Neutrophil (primary cell): ENCODE measurements at regions not wholly inside any gene's neighbourhood (a gene's known extent, or its start where the extent isn't known, plus 50 kb on each side); places are given as distances from the start of the nearest gene placed in this dataset.
"Not testable (repeated sequence)": the region's sequence is repeated elsewhere in the genome, so short reads cannot be mapped to it uniquely, and the experiment has no call there.

Source experiments
- H3K27ac ChIP-seq: fragments of 200-600 bp; sonication (generic); 2 replicates; pipeline ENCODE4 v1.5.1; 2016; ENCODE audit warnings: mild to moderate bottlenecking, moderate library complexity
- H3K27me3 ChIP-seq: fragments of 200-600 bp; sonication (generic); 2 replicates; pipeline ENCODE4 v1.6.0; 2016; ENCODE audit warnings: mild to moderate bottlenecking
- H3K36me3 ChIP-seq: fragments of 200-600 bp; sonication (generic); 2 replicates; pipeline ENCODE4 v1.5.1; 2017
- H3K4me1 ChIP-seq, 2 experiments: fragments of 200-600 bp in 1 of 2; sonication (generic) in 1 of 2; 1 replicate in 1 of 2; 2 replicates in 1 of 2; pipeline versions ENCODE4 v1.5.1 to v1.6.1; 2013 to 2016; ENCODE audit warnings: low read depth in 1 of 2, low read length in 1 of 2, mild to moderate bottlenecking in 1 of 2, moderate library complexity in 1 of 2; ENCODE audit not compliant: control insufficient read depth in 1 of 2, insufficient read depth in 1 of 2
- H3K4me3 ChIP-seq, 2 experiments: fragments of 200-600 bp in 1 of 2; sonication (generic) in 1 of 2; 1 replicate in 1 of 2; 2 replicates in 1 of 2; pipeline ENCODE4 v1.5.1; 2013 to 2016; ENCODE audit warnings: low read depth in 1 of 2, low read length in 1 of 2, mild to moderate bottlenecking in 1 of 2, moderate library complexity in 1 of 2
- H3K9me3 ChIP-seq: fragments of 200-600 bp; sonication (generic); 2 replicates; pipeline ENCODE4 v1.5.1; 2016
- CTCF ChIP-seq: fragments of 200-600 bp; sonication (generic); IDR thresholded peaks from 2 replicates; pipeline ENCODE4 v1.5.1; 2016; ENCODE audit warnings: antibody characterized with exemption

- Histone ChIP-seq H3K4me3 (no peak overlapping the region), H3K4me1 (no peaks in the 10 kb centered on the region), H3K36me3 (no peaks in the 10 kb centered on the region), H3K27ac (no peak overlapping the region), H3K9me3 (no peaks in the 10 kb centered on the region), H3K27me3 (no peaks in the 10 kb centered on the region)
- TF ChIP-seq CTCF: no peak
These were observed 102.0 kb upstream of the USP25 start for GRCh38 chr21:15627823-15628222.

GRCh38 chr21:15631342-15631741, 98.4 kb upstream of the USP25 start:
- Histone ChIP-seq H3K9me3 (no peaks in the 10 kb centered on the region), H3K4me1 (no peaks in the 10 kb centered on the region), H3K36me3 (no peaks in the 10 kb centered on the region), H3K27me3 (no peaks in the 10 kb centered on the region), H3K27ac (no peak overlapping the region), H3K4me3 (no peak overlapping the region)
- TF ChIP-seq CTCF: no peak

GRCh38 chr21:15634541-15634940, 95.2 kb upstream of the USP25 start:
- H3K27me3 ChIP-seq, H3K4me3 ChIP-seq, H3K36me3 ChIP-seq, H3K9me3 ChIP-seq, H3K4me1 ChIP-seq, H3K27ac ChIP-seq: not testable (repeated sequence)

GRCh38 chr21:15638856-15639549, 90.8 kb upstream of the USP25 start:
- H3K36me3 ChIP-seq: no peaks in the 10 kb centered on the region
- H3K27ac ChIP-seq: no peak overlapping the region
- no peaks in the 10 kb centered on the region for H3K27me3 ChIP-seq
- H3K4me1 ChIP-seq: no peaks in the 10 kb centered on the region
- no peaks in the 10 kb centered on the region for H3K9me3 ChIP-seq
- no peak overlapping the region for H3K4me3 ChIP-seq
- no peak for TF ChIP-seq CTCF

GRCh38 chr21:15640113-15640512, 89.7 kb upstream of the USP25 start:
- H3K27me3 ChIP-seq, H3K9me3 ChIP-seq, H3K27ac ChIP-seq, H3K36me3 ChIP-seq, H3K4me3 ChIP-seq, H3K4me1 ChIP-seq: not testable (repeated sequence)

- TF ChIP-seq CTCF: no peak
- Histone ChIP-seq H3K27me3 (no peaks in the 10 kb centered on the region), H3K4me3 (no peak overlapping the region), H3K4me1 (no peaks in the 10 kb centered on the region), H3K9me3 (no peaks in the 10 kb centered on the region), H3K27ac (no peak overlapping the region), H3K36me3 (no peaks in the 10 kb centered on the region)
These were observed 85.3 kb upstream of the USP25 start for GRCh38 chr21:15644489-15644888.

GRCh38 chr21:15645830-15646229, 84.0 kb upstream of the USP25 start:
- no peak for TF ChIP-seq CTCF
- Histone ChIP-seq H3K4me3 (no peak overlapping the region), H3K4me1 (no peaks in the 10 kb centered on the region), H3K36me3 (no peaks in the 10 kb centered on the region), H3K9me3 (no peaks in the 10 kb centered on the region), H3K27me3 (no peaks in the 10 kb centered on the region), H3K27ac (no peak overlapping the region)
